ENCODE measurements at regions not wholly inside any gene's neighbourhood (a gene's known extent, or its start where the extent isn't known, plus 50 kb on each side); places are given as distances from the start of the nearest gene placed in this dataset.
"Not testable (repeated sequence)": the region's sequence is repeated elsewhere in the genome, so short reads cannot be mapped to it uniquely, and the experiment has no call there.

DNA sequence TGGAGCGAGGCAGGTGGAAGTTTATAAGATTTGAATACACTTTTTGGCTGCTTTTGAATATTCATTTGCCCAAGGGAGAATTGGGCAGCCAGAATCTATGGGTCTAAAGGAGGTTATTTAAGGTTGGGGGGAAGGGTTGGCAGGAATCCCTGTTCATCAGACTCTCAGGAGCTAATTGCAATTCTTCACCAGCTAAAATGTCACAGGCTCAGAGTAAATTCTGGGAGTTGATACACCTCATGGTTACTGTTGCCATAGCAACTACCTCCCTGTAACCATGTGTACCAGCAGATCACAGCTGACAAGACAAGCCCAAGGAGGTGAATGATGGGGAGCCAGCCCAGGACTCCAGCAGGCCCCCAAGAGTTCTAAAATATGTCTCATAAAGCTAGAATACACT, 75.5 kb downstream of the CAMK2N1 start:
- Mint-ChIP-seq H3K27me3 (ENCODE audit: low read depth) (no peaks in the 10 kb centered on the region), H3K27ac (ENCODE audit: unreplicated experiment) (no peak overlapping the region), H3K36me3 (ENCODE audit: low read depth) (no peaks in the 10 kb centered on the region), H3K4me3 (ENCODE audit: unreplicated experiment) (no peak overlapping the region), H3K4me1 (ENCODE audit: low read depth) (peaks cover 15% of the 10 kb centered on the region), H3K9me3 (ENCODE audit: low read depth) (peaks cover 3% of the 10 kb centered on the region)
- TF ChIP-seq, protein P1, sequence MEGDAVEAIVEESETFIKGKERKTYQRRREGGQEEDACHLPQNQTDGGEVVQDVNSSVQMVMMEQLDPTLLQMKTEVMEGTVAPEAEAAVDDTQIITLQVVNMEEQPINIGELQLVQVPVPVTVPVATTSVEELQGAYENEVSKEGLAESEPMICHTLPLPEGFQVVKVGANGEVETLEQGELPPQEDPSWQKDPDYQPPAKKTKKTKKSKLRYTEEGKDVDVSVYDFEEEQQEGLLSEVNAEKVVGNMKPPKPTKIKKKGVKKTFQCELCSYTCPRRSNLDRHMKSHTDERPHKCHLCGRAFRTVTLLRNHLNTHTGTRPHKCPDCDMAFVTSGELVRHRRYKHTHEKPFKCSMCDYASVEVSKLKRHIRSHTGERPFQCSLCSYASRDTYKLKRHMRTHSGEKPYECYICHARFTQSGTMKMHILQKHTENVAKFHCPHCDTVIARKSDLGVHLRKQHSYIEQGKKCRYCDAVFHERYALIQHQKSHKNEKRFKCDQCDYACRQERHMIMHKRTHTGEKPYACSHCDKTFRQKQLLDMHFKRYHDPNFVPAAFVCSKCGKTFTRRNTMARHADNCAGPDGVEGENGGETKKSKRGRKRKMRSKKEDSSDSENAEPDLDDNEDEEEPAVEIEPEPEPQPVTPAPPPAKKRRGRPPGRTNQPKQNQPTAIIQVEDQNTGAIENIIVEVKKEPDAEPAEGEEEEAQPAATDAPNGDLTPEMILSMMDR (IDR thresholded peaks at IDR 0.05), result no peak
- DNase-seq (ENCODE audit: low spot score), result no peak

DNA sequence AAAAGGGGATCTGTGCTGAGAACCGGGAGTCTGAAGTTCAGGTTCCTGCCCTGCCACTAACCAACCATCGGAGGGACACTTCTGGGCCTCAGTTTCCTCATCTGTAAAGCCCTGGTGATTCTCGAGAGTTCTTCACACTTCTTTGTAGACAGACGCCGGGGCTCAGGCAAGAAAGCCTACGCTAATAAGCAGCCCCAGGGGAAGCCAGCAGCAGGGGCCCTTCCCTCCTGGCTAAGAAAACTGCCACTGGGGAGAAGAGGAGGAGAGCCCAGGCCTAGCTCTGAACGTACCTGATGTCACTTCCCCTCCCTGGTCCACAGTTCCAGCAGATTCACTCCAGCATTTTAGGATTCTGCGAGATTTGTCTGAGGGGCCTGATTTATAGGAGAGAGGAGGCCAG, 76.0 kb downstream of the CAMK2N1 start:
- H3K4me3 Mint-ChIP-seq (ENCODE audit: unreplicated experiment), result no peak overlapping the region
- DNase-seq (ENCODE audit: low spot score), result peak; percentile 38
- no peak overlapping the region for H3K27ac Mint-ChIP-seq (ENCODE audit: unreplicated experiment)
- no peaks in the 10 kb centered on the region for H3K27me3 Mint-ChIP-seq (ENCODE audit: low read depth)
- H3K9me3 Mint-ChIP-seq (ENCODE audit: low read depth), result peaks cover 3% of the 10 kb centered on the region
- H3K4me1 Mint-ChIP-seq (ENCODE audit: low read depth), result peaks cover 15% of the 10 kb centered on the region
- TF ChIP-seq, protein P1 (IDR thresholded peaks at IDR 0.05), result no peak
- no peaks in the 10 kb centered on the region for H3K36me3 Mint-ChIP-seq (ENCODE audit: low read depth)

DNA sequence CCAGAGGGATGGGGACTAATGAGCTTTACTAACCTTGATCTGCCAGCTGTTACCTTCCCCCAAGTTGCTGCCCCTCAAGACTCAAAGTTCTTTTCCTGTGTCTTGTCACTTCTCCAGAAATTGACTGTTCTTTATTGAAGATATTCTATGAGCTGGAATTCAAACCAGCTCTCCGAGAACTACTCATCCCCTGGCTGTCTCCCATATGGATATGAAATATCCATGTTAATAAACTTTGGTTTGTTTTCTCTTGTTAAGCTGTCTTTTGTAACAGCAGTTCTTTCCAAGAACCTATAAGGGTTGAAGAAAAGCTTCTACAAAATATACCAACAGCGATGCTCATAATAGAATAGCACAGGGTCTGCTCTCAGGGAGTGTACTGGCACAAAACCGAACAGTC, 77.0 kb downstream of the CAMK2N1 start:
- peaks cover 3% of the 10 kb centered on the region for H3K27me3 Mint-ChIP-seq (ENCODE audit: low read depth)
- H3K27ac Mint-ChIP-seq (ENCODE audit: unreplicated experiment), result no peak overlapping the region
- TF ChIP-seq, protein P1 (IDR thresholded peaks at IDR 0.05), result no peak
- H3K36me3 Mint-ChIP-seq (ENCODE audit: low read depth), result no peaks in the 10 kb centered on the region
- peaks cover 15% of the 10 kb centered on the region for H3K4me1 Mint-ChIP-seq (ENCODE audit: low read depth)
- H3K9me3 Mint-ChIP-seq (ENCODE audit: low read depth), result peaks cover 3% of the 10 kb centered on the region
- H3K4me3 Mint-ChIP-seq (ENCODE audit: unreplicated experiment), result no peak overlapping the region
- DNase-seq (ENCODE audit: low spot score), result no peak

DNA sequence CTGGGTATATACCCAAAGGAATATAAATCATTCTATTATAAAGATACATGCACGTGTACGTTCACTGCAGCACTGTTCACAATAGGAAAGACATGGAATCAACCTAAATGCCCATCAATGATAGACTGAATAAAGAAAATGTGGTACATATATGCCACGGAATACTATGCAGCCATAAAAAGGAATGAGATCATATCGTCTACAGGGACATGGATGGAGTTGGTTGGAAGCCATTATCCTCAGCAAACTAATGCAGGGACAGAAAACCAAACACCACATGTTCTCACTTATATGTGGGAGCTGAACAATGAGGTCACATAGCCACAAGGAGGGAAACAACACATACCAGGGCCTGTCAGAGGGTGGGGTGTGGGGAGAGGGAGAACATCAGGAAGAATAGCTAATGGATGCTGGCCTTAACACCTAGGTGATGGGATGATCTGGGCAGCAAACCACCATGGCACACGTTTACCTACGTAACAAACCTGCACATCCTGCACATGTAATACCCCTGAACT, 77.8 kb downstream of the CAMK2N1 start:
- H3K36me3 Mint-ChIP-seq (ENCODE audit: low read depth), result not testable (repeated sequence)
- peaks cover 15% of the 10 kb centered on the region for H3K4me1 Mint-ChIP-seq (ENCODE audit: low read depth)

DNA sequence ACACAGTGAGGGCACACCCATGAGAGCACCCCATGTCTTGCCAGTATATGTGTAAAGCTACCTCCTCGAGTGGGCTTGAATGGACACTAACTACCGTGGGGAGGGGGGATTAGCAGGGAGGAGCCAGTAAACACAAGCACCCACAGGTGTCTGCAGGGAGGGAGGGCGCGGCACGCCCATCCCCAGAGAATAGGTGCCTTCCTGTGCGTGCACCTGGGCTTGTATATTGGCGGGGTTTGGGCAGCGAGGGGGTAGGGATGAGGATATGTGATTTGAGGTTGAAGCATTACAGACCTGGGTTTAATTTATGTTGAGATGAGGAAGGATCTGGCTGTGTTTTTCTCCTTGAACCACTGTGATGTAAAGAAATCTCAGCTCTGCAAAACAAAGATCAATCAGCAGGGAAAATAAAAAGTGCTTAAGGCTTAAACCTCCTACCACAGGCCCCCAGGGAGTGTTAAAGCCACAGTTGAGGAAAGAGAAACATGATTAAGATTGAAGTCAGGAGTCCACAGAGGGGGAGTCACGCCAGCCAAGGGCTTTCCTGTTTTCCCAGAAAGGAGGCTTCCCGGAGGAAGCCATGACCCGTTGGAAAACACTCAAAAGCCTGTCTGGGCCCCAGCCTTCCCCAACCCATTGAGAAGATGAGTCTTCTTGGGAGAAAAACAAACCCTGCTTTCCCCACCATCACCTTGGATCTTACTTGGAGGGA, 80.0 kb downstream of the CAMK2N1 start:
- no peaks in the 10 kb centered on the region for H3K36me3 Mint-ChIP-seq (ENCODE audit: low read depth)
- H3K4me1 Mint-ChIP-seq (ENCODE audit: low read depth), result peaks cover 13% of the 10 kb centered on the region
- peak; percentile 41 for DNase-seq (ENCODE audit: low spot score)
- H3K27me3 Mint-ChIP-seq (ENCODE audit: low read depth), result peaks cover 21% of the 10 kb centered on the region
- no peak overlapping the region for H3K4me3 Mint-ChIP-seq (ENCODE audit: unreplicated experiment)
- TF ChIP-seq, protein P1 (IDR thresholded peaks at IDR 0.05), result no peak
- H3K27ac Mint-ChIP-seq (ENCODE audit: unreplicated experiment), result no peak overlapping the region
- peaks cover 3% of the 10 kb centered on the region for H3K9me3 Mint-ChIP-seq (ENCODE audit: low read depth)

More for the DNA sequence above, 77.8 kb downstream of the CAMK2N1 start:
- not testable (repeated sequence) for DNase-seq (ENCODE audit: low spot score); H3K27ac Mint-ChIP-seq (ENCODE audit: unreplicated experiment); H3K4me3 Mint-ChIP-seq (ENCODE audit: unreplicated experiment); H3K9me3 Mint-ChIP-seq (ENCODE audit: low read depth)
- peaks cover 10% of the 10 kb centered on the region for H3K27me3 Mint-ChIP-seq (ENCODE audit: low read depth)

Measured in chondrocyte (in vitro differentiated cells).